H9 (cell line): ENCODE measurements at regions not wholly inside any gene's neighbourhood (a gene's known extent, or its start where the extent isn't known, plus 50 kb on each side); places are given as distances from the start of the nearest gene placed in this dataset.

Experiments
- DNase-seq: peaks from one replicate; pipeline ENCODE4 v3.0.0-alpha.2; 2017
- H2AFZ ChIP-seq: one replicate; pipeline ENCODE4 v1.6.1; 2013; ENCODE audit warnings: mild to moderate bottlenecking, low read length, control low read depth, moderate library complexity
- H2AK5ac ChIP-seq: 2 replicates; pipeline ENCODE4 v1.6.1; 2013; ENCODE audit warnings: low read length, control low read depth, mixed read lengths; ENCODE audit not compliant: insufficient read length
- H2BK120ac ChIP-seq: one replicate; pipeline ENCODE4 v1.6.1; 2013; ENCODE audit warnings: low read depth, mild to moderate bottlenecking, low read length, control low read depth, inconsistent platforms; ENCODE audit not compliant: poor library complexity, severe bottlenecking
- H2BK12ac ChIP-seq: 2 replicates; pipeline ENCODE4 v1.6.1; 2013; ENCODE audit warnings: low read length, control low read depth, mixed read lengths, low read depth; ENCODE audit not compliant: insufficient read length
- H2BK15ac ChIP-seq: 2 replicates; pipeline ENCODE4 v1.6.1; 2013; ENCODE audit warnings: low read depth, low read length, control low read depth
- H2BK20ac ChIP-seq: one replicate; pipeline ENCODE4 v1.6.1; 2013; ENCODE audit warnings: low read depth, mild to moderate bottlenecking, low read length, control low read depth, inconsistent platforms; ENCODE audit not compliant: poor library complexity, severe bottlenecking
- H2BK5ac ChIP-seq: 2 replicates; pipeline ENCODE4 v1.6.1; 2013; ENCODE audit warnings: low read length, control low read depth, mixed read lengths; ENCODE audit not compliant: insufficient read length
- H3K14ac ChIP-seq: 2 replicates; pipeline ENCODE4 v1.6.1; 2013; ENCODE audit warnings: low read length, control low read depth; ENCODE audit not compliant: insufficient read depth
- H3K18ac ChIP-seq: 2 replicates; pipeline ENCODE4 v1.6.1; 2013; ENCODE audit warnings: low read depth, mild to moderate bottlenecking, mixed read lengths, low read length, control low read depth; ENCODE audit not compliant: insufficient read length
- H3K23ac ChIP-seq: 2 replicates; pipeline ENCODE4 v1.6.1; 2013; ENCODE audit warnings: low read length, control low read depth, mixed read lengths, low read depth; ENCODE audit not compliant: insufficient read length
- H3K23me2 ChIP-seq: 2 replicates; pipeline ENCODE4 v1.6.1; 2013; ENCODE audit warnings: low read depth, mild to moderate bottlenecking, mixed read lengths, low read length, control low read depth; ENCODE audit not compliant: insufficient read length, poor library complexity, severe bottlenecking
- H3K27ac ChIP-seq: 2 replicates; pipeline ENCODE4 v1.5.1; 2013; ENCODE audit warnings: low read length, control low read depth, mixed read lengths, low read depth; ENCODE audit not compliant: insufficient read length
- H3K27me3 ChIP-seq: 2 replicates; pipeline ENCODE4 v1.6.1; 2013; ENCODE audit warnings: low read length, control low read depth, inconsistent platforms; ENCODE audit not compliant: insufficient read depth
- H3K4ac ChIP-seq: 2 replicates; pipeline ENCODE4 v1.6.1; 2013; ENCODE audit warnings: low read depth, mild to moderate bottlenecking, control low read depth, inconsistent platforms, low read length, moderate library complexity
- H3K4me1 ChIP-seq: 2 replicates; pipeline ENCODE4 v1.6.1; 2013; ENCODE audit warnings: low read length, control low read depth, inconsistent platforms; ENCODE audit not compliant: insufficient read depth
- H3K4me2 ChIP-seq: 2 replicates; pipeline ENCODE4 v1.6.1; 2013; ENCODE audit warnings: low read length, control low read depth, mixed read lengths; ENCODE audit not compliant: insufficient read length, insufficient read depth
- H3K56ac ChIP-seq: 2 replicates; pipeline ENCODE4 v1.6.1; 2013; ENCODE audit warnings: low read depth, mild to moderate bottlenecking, mixed read lengths, low read length, control low read depth; ENCODE audit not compliant: insufficient read length
- H3K79me1 ChIP-seq: 2 replicates; pipeline ENCODE4 v1.6.1; 2013; ENCODE audit warnings: low read depth, mild to moderate bottlenecking, moderate library complexity, low read length, control low read depth, inconsistent platforms; ENCODE audit not compliant: insufficient read depth, poor library complexity, severe bottlenecking
- H3K79me2 ChIP-seq: 2 replicates; pipeline ENCODE4 v1.6.1; 2013; ENCODE audit warnings: low read length, control low read depth, inconsistent platforms; ENCODE audit not compliant: insufficient read depth
- H3K9ac ChIP-seq: 2 replicates; pipeline ENCODE4 v1.6.1; 2013; ENCODE audit warnings: low read length, control low read depth, mixed read lengths; ENCODE audit not compliant: insufficient read length; ENCODE audit errors: extremely low read depth
- H3K9me3 ChIP-seq: one replicate; pipeline ENCODE4 v1.6.1; 2013; ENCODE audit warnings: low read depth, low read length, inconsistent platforms; ENCODE audit not compliant: control insufficient read depth
- H3T11ph ChIP-seq: one replicate; pipeline ENCODE4 v1.6.1; 2013; ENCODE audit warnings: mild to moderate bottlenecking, low read length, control low read depth, inconsistent platforms
- H4K20me1 ChIP-seq: one replicate; pipeline ENCODE4 v1.6.1; 2013; ENCODE audit not compliant: control insufficient read depth, insufficient read length, insufficient read depth
- H4K5ac ChIP-seq: 2 replicates; pipeline ENCODE4 v1.6.1; 2013; ENCODE audit warnings: low read depth, mild to moderate bottlenecking, mixed read lengths, low read length, control low read depth; ENCODE audit not compliant: insufficient read length
- H4K8ac ChIP-seq: replicated peaks from 2 replicates; pipeline ENCODE4 v1.6.1; 2013; ENCODE audit warnings: low read length, control low read depth, mixed read lengths, low read depth; ENCODE audit not compliant: insufficient read length
- H4K91ac ChIP-seq: 2 replicates; pipeline ENCODE4 v1.6.1; 2013; ENCODE audit warnings: low read depth, mild to moderate bottlenecking, moderate library complexity, mixed read lengths, low read length, control low read depth; ENCODE audit not compliant: insufficient read length
- H3K27ac Mint-ChIP-seq, 3 experiments: 2 replicates in 2 of 3; 3 replicates in 1 of 3; pipeline ENCODE4 v1.8.0; 2020 to 2021; ENCODE audit warnings: mixed read lengths in 3 of 3, mild to moderate bottlenecking in 1 of 3, moderate library complexity in 1 of 3
- H3K27me3 Mint-ChIP-seq: 2 replicates; pipeline ENCODE4 v1.8.0; 2021; ENCODE audit warnings: low read depth, mild to moderate bottlenecking, moderate library complexity, mixed read lengths
- H3K36me3 Mint-ChIP-seq, 3 experiments: 2 replicates in 2 of 3; 3 replicates in 1 of 3; pipeline ENCODE4 v1.8.0; 2020 to 2021; ENCODE audit warnings: low read depth in 3 of 3, mixed read lengths in 3 of 3; ENCODE audit not compliant: insufficient read depth in 1 of 3
- H3K4me1 Mint-ChIP-seq, 2 experiments: 2 replicates each; pipeline ENCODE4 v1.8.0; 2020; ENCODE audit warnings: mixed read lengths in 2 of 2
- H3K4me3 Mint-ChIP-seq, 2 experiments: 2 replicates in 1 of 2; 3 replicates in 1 of 2; pipeline ENCODE4 v1.8.0; 2020 to 2021; ENCODE audit warnings: mild to moderate bottlenecking in 2 of 2, mixed read lengths in 2 of 2, moderate library complexity in 1 of 2
- H3K9me3 Mint-ChIP-seq, 2 experiments: 2 replicates in 1 of 2; 3 replicates in 1 of 2; pipeline ENCODE4 v1.8.0; 2020; ENCODE audit warnings: mild to moderate bottlenecking in 2 of 2, mixed read lengths in 2 of 2, moderate library complexity in 1 of 2
- WGBS: extraction: QIAGEN DNeasy Blood & Tissue Kit; methylation state at CpG from one replicate; pipeline ENCODE4 v1.1.7; 2013; ENCODE audit warnings: missing lambda C conversion rate, low lambda C conversion rate, mixed read lengths; ENCODE audit not compliant: insufficient read length; ENCODE audit errors: extremely low coverage; 5-methylcytosine and 5-hydroxymethylcytosine counted together
- TF ChIP-seq, protein P1 (sequence below): fragments of 200-600 bp; sonication (generic); conservative IDR thresholded peaks from 3 replicates; pipeline ENCODE4 v1.8.0; 2021; ENCODE audit warnings: antibody characterized with exemption, mild to moderate bottlenecking

DNA sequence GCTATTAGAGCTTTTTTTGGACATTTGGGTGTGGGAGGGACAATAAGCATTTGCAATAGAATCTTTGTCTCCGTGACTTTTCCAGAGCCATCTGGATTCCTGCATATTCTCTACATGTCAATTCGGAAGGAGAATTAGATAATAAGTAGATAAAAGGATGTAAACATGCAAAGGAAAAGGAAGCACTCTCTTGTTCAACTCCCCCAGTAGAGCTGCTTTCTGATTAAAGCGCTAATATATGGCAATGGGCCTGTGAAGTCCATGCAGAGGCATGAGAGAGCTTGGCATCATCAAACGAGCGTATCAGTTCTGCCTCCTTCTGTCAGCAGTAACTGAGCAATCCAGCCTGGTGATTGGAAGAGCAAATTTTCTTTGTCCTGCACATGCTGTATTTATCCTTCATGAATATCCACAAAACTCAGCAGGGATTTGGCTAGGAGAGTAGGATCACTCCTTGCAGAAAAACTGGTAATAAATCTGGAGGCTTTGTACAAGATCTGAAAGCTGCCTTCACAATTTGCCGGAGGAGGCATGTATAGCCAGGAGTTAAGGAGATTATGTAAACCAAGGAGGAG is 1752.9 kb downstream of the MAT2B start:
- Histone ChIP-seq H3K79me2 (no peaks in the 10 kb centered on the region), H3K4me1 (no peaks in the 10 kb centered on the region), H4K8ac (no peak overlapping the region), H2AK5ac (no peak overlapping the region), H3K23ac (no peak overlapping the region), H4K91ac (no peak overlapping the region), H4K5ac (no peak overlapping the region), H2AFZ (no peak overlapping the region), H3K4me2 (no peak overlapping the region), H3K9me3 (no peaks in the 10 kb centered on the region), H3K27ac (no peak overlapping the region), H2BK15ac (no peak overlapping the region), H3K9ac (no peak overlapping the region), H3K56ac (no peak overlapping the region), H2BK120ac (no peak overlapping the region), H3K27me3 (no peaks in the 10 kb centered on the region), H2BK5ac (no peak overlapping the region), H3K14ac (no peak overlapping the region), H3K4ac (no peak overlapping the region), H3K23me2 (no peaks in the 10 kb centered on the region), H4K20me1 (no peaks in the 10 kb centered on the region), H2BK12ac (no peak overlapping the region), H3K18ac (no peak overlapping the region), H3K79me1 (no peaks in the 10 kb centered on the region), H3T11ph (no peak overlapping the region), H2BK20ac (no peak overlapping the region)
- Mint-ChIP-seq H3K4me3 (no peak overlapping the region), H3K4me1 (peaks cover 15 to 25% of the 10 kb centered on the region in 2 experiments), H3K27me3 (no peaks in the 10 kb centered on the region), H3K9me3 (no peaks in the 10 kb centered on the region), H3K27ac (peak overlapping the region in 2 of 3 experiments; percentile 15 to 36; a peak in 4 of 7 replicates), H3K36me3 (no peaks in the 10 kb centered on the region)
- DNase-seq, result no peak
- TF ChIP-seq, protein P1, sequence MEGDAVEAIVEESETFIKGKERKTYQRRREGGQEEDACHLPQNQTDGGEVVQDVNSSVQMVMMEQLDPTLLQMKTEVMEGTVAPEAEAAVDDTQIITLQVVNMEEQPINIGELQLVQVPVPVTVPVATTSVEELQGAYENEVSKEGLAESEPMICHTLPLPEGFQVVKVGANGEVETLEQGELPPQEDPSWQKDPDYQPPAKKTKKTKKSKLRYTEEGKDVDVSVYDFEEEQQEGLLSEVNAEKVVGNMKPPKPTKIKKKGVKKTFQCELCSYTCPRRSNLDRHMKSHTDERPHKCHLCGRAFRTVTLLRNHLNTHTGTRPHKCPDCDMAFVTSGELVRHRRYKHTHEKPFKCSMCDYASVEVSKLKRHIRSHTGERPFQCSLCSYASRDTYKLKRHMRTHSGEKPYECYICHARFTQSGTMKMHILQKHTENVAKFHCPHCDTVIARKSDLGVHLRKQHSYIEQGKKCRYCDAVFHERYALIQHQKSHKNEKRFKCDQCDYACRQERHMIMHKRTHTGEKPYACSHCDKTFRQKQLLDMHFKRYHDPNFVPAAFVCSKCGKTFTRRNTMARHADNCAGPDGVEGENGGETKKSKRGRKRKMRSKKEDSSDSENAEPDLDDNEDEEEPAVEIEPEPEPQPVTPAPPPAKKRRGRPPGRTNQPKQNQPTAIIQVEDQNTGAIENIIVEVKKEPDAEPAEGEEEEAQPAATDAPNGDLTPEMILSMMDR, result no peak
- no CpG with 5 or more reads among the region's 6 CpGs for WGBS
